ENCODE measurements at regions not wholly inside any gene's neighbourhood (a gene's known extent, or its start where the extent isn't known, plus 50 kb on each side); places are given as distances from the start of the nearest gene placed in this dataset.

DNA sequence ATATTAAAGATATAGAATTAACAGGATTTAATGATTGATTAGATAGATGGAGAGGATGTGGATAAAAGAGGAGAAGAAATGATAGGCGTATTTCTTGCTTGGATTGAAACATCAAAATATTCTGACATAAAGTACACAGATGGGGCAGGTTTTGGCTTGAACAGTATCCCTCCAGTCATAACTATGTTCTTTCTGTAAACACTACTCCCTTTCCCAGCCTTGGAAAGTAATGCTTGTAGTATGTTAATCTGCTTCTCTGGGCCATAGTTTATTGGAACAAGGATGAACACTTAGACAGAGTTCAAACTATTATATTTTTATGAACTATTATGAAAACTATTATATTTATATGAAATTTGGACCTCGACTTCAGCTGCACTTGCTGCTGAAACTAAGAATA lies 419.2 kb downstream of the AASDHPPT start:
- Histone ChIP-seq H3K4me2 (ENCODE audit: insufficient read depth, low read length) (no peak overlapping the region), H2AFZ (ENCODE audit: low read depth, low read length) (no peak overlapping the region), H3K9me1 (replicated peaks; ENCODE audit: control insufficient read depth, extremely low read depth, insufficient read depth, low read length) (no peaks in the 10 kb centered on the region), H3K4me3 (replicated peaks in 1 of 3; ENCODE audit: insufficient read depth in 1 of 3, low read depth in 1 of 3, low read length in 3 of 3) (no peak overlapping the region), H3K4me1 (ENCODE audit: control insufficient read depth, extremely low read depth, insufficient read depth, low read length) (no peaks in the 10 kb centered on the region), H3K27ac (ENCODE audit: insufficient read depth, low read depth, low read length) (no peak overlapping the region), H3K36me3 (ENCODE audit: control insufficient read depth in 2 of 2, extremely low read depth in 1 of 2, insufficient read depth in 2 of 2, low read length in 2 of 2) (no peaks in the 10 kb centered on the region), H3K79me2 (ENCODE audit: control insufficient read depth, insufficient read depth, low read length) (no peaks in the 10 kb centered on the region), H4K20me1 (replicated peaks; ENCODE audit: control insufficient read depth, extremely low read depth, insufficient read depth, low read length) (no peaks in the 10 kb centered on the region), H3K9ac (replicated peaks; ENCODE audit: extremely low read depth, insufficient read depth, low read length) (no peak overlapping the region), H3K9me3 (replicated peaks; ENCODE audit: control insufficient read depth, insufficient read depth, low read length) (no peaks in the 10 kb centered on the region), H3K27me3 (ENCODE audit: control insufficient read depth in 2 of 2, insufficient read depth in 2 of 2, low read length in 2 of 2) (no peaks in the 10 kb centered on the region)
- DNase-seq (ENCODE audit: low read depth, low spot score) (no peak), FAIRE-seq (no peak)
- no peak for TF ChIP-seq JUN (IDR thresholded peaks at IDR 0.05; ENCODE audit: borderline replicate concordance, insufficient read depth, insufficient read length, low read depth)
- TF ChIP-seq POLR2A (IDR thresholded peaks at IDR 0.05; ENCODE audit: low read depth, low read length): no peak
- ChIA-PET CTCF (no interaction called here), POLR2A (no interaction called here)
- dilution Hi-C loops (cut with MboI; ENCODE audit: extremely low pct_ligation_motif_present, low sequenced_read_pairs): no loop called here
- intact Hi-C loops (cut with micrococcal nuclease): no loop called here
- no TSS peak for BruUV-seq (replicated peaks)

GRCh38 chr11:106497321-106497720 lies 419.9 kb downstream of the AASDHPPT start:
- ChIA-PET CTCF (no interaction called here), POLR2A (no interaction called here)
- H3K9me1 ChIP-seq (replicated peaks; ENCODE audit: control insufficient read depth, extremely low read depth, insufficient read depth, low read length): no peaks in the 10 kb centered on the region
- FAIRE-seq: no peak
- intact Hi-C loops (cut with micrococcal nuclease): no loop called here
- no peaks in the 10 kb centered on the region for H3K4me1 ChIP-seq (ENCODE audit: control insufficient read depth, extremely low read depth, insufficient read depth, low read length)
- dilution Hi-C loops (cut with MboI; ENCODE audit: extremely low pct_ligation_motif_present, low sequenced_read_pairs): no loop called here
- no peaks in the 10 kb centered on the region for H3K9me3 ChIP-seq (replicated peaks; ENCODE audit: control insufficient read depth, insufficient read depth, low read length)
- H3K4me2 ChIP-seq (ENCODE audit: insufficient read depth, low read length): no peak overlapping the region
- no peaks in the 10 kb centered on the region for H3K27me3 ChIP-seq (ENCODE audit: control insufficient read depth in 2 of 2, insufficient read depth in 2 of 2, low read length in 2 of 2)
- H3K79me2 ChIP-seq (ENCODE audit: control insufficient read depth, insufficient read depth, low read length): no peaks in the 10 kb centered on the region
- no peak overlapping the region for H3K27ac ChIP-seq (ENCODE audit: insufficient read depth, low read depth, low read length)
- H3K9ac ChIP-seq (replicated peaks; ENCODE audit: extremely low read depth, insufficient read depth, low read length): no peak overlapping the region
- H2AFZ ChIP-seq (ENCODE audit: low read depth, low read length): no peak overlapping the region
- H3K4me3 ChIP-seq (replicated peaks in 1 of 3; ENCODE audit: insufficient read depth in 1 of 3, low read depth in 1 of 3, low read length in 3 of 3): no peak overlapping the region
- no peak for TF ChIP-seq MYC (IDR thresholded peaks at IDR 0.05; ENCODE audit: low read depth, low read length)
- no peak for TF ChIP-seq FOS (IDR thresholded peaks at IDR 0.05; ENCODE audit: borderline replicate concordance, insufficient read depth, low read length)
- no peak for TF ChIP-seq POLR2AphosphoS5 (IDR thresholded peaks at IDR 0.05; ENCODE audit: insufficient read depth, low read depth, low read length)
- TF ChIP-seq JUN (IDR thresholded peaks at IDR 0.05; ENCODE audit: borderline replicate concordance, insufficient read depth, insufficient read length, low read depth): no peak
- no peak for TF ChIP-seq POLR2A (IDR thresholded peaks at IDR 0.05; ENCODE audit: low read depth, low read length)
- TF ChIP-seq CTCF (IDR thresholded peaks at IDR 0.05; ENCODE audit: extremely low read depth in 1 of 2, insufficient read depth in 1 of 2, low read depth in 1 of 2, low read length in 2 of 2): no peak
- TF ChIP-seq MAX (IDR thresholded peaks at IDR 0.05; ENCODE audit: insufficient read depth, insufficient read length): no peak
- TF ChIP-seq EZH2 (IDR thresholded peaks at IDR 0.05; ENCODE audit: borderline replicate concordance, low read depth, low read length, severe bottlenecking): no peak
- no peak for TF ChIP-seq GATA2 (IDR thresholded peaks at IDR 0.05; ENCODE audit: insufficient read depth, insufficient read length, low read depth, low read length)
- no TSS peak for BruUV-seq (replicated peaks)
- no peaks in the 10 kb centered on the region for H4K20me1 ChIP-seq (replicated peaks; ENCODE audit: control insufficient read depth, extremely low read depth, insufficient read depth, low read length)
- no peaks in the 10 kb centered on the region for H3K36me3 ChIP-seq (ENCODE audit: control insufficient read depth in 2 of 2, extremely low read depth in 1 of 2, insufficient read depth in 2 of 2, low read length in 2 of 2)
- no peak for DNase-seq (ENCODE audit: low read depth, low spot score)

Data from endothelial cell of umbilical vein (primary cell).